ENCODE measurements at regions not wholly inside any gene's neighbourhood (a gene's known extent, or its start where the extent isn't known, plus 50 kb on each side); places are given as distances from the start of the nearest gene placed in this dataset.

DNA sequence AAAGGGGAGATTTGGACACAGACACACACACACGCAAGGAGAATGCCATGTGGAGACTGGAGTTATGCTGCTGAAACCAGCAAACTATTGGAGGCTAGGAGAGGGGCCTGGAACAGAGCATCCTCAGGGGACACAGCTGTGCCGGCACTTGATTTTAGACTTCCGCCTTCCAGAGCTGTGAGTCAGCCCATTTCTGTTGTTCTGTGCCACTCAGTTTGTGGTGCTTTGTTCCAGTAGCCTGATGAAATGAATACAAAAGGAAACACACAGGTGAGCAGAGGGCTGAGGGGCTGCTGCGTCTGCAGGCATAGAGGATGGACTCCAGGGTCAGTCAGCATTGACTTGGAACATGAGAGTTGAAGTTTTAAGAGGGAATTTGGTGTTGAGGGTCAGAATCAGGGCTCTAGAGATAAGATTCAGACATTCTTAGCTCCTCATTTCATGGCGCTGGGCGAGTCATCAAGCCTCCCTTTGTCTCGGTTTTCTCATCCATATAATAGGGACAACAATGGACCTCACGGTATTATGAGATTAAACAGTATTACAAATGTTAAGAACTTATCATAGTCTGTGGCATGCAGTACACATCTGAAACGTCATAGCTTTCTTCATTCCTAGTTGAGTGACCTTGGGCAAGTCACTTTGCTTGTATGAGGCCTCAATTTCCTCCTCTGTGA is 191.0 kb downstream of the MIAT start:
- DNase-seq, result no peak

DNA sequence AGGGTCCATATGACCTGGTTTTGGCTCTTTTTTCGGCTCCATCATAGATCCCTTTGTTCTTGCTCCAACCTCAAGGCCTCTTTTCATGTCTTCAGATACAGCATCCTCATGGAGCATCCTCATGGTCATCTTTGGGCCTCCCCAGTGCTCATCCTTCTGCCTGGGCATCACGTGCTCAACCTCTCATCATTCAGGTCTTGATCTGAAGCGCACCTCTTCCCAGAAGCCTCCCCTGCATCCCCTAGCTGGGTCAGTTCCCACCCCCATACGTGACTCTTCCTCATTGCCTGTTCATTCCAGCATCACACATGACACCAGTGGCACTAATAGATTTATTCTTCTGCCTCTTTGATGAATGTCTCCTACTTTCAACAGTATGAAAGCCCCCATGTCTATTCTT is 192.2 kb downstream of the MIAT start:
- no peak for DNase-seq

DNA sequence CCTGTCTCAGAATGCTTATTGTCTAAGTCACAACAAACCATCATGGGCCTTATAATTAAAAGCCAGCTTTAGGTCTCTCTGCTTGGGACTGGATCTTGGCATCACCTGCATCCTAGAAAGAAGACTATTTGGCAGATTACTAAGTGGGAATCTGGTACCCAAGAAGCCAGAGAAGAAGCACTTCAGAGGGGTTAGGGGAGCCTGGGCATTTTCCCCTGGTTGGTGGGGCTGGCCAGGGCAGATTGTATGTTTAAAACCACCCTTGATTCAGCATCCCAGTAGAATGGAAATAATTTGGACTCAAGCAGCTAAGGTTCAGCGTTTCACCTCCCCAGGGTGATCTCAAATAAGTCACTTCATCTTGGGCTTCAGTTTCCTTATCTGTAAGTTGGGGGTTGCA is 193.7 kb downstream of the MIAT start:
- no peak for DNase-seq

DNA sequence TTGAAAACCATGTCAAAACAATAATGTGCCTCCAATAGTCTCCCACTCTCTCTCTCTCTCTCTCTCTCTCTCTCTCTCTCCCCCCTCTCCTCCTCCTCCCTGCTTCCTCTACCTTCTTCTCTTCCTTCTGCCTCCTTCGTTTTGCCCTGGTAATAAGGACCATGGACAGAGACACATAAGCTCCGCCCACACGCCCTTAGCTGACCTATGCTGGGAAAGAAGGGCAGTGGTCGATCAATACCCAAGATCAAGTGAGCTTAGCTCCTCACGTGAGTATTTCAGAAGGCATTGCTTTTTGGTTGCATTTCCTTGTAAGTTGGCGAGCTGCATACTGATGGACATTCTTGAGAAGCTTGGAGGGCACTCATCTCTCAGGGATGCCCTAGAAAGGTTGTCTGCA is 194.8 kb downstream of the MIAT start:
- DNase-seq, result no peak

DNA sequence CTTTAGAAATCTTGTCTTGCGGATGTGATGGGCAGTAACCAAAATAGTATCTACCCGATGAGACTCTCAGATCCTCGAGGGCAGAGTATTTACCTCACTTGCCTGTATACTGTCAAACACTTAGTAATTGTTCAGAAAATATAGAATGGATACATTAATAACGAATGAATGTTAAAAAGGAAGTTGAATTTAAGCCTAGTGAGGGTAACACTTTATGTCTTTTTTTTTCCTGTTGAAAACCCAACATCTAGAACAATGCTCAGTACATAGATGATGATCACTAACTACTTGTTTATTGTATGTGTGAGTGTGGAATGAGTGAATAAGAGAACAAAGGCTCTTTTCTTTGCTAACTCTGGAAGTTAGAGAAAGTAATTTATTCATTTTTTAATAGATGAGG is 195.7 kb downstream of the MIAT start:
- no peak for DNase-seq

DNA sequence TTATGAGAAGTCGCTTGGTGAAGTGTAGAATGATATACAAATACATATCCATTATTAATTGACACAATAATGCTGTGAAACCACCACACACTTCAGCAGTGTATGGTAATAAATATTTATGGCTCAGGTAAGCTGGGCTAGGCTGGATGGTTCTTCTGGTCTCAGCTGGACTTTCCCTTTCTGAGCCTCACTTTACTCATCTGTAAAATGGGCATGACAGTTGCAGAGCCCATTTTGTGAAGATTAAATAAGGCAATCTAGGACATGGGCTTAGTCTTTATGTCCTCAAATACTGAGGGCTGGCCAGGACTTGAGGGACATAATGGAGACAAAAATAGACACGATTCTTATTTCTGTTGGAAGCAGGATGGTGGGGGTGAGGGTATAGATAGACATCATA is 196.1 kb downstream of the MIAT start:
- no peak for DNase-seq

DNA sequence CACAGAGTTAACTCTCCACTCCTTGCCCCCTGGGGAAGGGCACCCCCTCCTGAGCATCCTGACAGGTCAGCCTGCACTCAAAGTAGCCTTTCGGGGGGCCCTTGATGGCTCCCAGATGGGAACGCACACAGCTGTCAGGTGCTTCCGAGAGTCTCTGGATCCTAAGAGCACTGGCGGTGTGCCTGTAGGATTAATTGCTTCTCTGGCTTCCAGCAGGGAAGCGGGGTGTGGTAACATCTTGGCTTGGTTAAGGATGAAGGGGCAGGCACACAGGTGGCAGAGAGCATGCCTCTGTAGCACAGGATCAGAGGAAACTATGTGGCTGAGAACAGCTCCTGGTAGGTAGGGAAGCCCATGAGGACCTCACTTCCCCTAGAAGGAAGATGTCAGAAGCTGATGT is 199.8 kb downstream of the MIAT start:
- DNase-seq, result no peak

DNA sequence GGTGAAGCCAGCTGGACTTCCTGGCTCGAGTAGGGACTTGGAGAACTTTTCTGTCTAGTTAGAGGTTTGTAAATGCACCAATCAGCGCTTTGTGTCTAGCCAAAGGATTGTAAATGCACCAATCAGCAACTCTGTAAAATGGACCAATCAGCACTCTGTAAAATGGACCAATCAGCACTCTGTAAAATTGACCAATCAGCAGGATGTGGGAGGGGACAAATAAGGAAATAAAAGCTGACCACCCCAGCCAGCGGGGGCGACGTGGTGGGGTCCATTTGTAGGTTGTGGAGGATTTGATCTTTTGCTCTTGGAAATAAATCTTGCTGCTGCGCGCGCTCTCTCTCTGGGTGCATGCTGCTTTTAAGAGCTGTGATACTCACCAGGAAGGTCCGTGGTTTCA is 202.9 kb downstream of the MIAT start:
- no peak for DNase-seq

DNA sequence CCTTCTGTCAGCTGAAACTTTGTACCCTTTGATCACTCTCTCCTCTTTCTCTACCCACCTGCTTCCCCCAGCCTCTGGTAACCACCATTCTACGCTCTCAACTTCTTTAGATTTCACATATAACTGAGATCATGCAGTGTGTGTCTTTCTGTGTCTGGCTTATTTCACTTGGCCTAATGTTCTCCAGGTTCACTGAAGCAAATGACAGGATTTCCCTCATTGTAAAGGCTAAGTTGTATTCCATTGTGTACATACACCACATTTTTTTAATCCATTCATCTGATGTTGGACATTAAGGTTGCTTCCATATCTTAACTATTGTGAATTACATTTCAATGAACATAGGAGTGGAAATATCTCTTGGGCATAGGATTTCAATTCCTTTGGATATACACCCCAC is 207.6 kb downstream of the MIAT start:
- no peak for DNase-seq

DNA sequence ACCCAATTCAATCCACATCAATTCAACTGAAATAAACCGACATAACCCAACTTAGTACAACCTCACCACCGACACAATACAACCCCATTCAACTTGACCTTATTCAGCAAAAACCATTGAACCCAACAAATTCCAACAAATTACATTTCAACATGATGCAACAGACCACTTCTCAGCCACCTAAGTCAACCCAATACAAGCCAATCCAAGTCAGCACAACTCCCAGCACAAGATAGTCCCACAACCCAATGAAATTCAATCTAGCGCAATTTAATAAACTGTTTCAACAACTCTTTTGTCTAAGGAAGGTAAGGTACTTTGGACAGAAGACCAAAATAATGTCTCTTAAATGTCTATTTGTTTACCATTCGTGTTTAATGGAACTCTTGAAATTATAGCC is 226.0 kb downstream of the MIAT start:
- no peak for DNase-seq

DNA sequence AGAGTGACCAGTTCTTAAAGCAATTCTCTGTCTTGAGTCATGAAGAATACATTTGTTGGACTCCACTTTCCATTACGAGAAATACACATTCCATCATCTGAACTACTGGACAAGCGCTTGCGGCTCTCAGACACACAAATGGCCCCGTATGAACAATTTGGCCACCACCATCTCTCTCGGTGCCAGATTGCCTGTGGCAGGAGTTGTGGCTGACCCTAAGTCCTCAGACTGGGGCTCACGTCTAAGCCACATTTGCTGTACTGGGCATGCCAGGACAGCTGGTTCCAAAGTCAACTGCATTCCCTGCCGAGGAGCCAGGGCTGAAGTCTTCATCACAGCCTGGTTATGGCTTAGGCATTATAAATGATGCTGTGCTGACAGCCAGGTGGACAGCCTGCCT is 227.5 kb downstream of the MIAT start:
- DNase-seq, result no peak

DNA sequence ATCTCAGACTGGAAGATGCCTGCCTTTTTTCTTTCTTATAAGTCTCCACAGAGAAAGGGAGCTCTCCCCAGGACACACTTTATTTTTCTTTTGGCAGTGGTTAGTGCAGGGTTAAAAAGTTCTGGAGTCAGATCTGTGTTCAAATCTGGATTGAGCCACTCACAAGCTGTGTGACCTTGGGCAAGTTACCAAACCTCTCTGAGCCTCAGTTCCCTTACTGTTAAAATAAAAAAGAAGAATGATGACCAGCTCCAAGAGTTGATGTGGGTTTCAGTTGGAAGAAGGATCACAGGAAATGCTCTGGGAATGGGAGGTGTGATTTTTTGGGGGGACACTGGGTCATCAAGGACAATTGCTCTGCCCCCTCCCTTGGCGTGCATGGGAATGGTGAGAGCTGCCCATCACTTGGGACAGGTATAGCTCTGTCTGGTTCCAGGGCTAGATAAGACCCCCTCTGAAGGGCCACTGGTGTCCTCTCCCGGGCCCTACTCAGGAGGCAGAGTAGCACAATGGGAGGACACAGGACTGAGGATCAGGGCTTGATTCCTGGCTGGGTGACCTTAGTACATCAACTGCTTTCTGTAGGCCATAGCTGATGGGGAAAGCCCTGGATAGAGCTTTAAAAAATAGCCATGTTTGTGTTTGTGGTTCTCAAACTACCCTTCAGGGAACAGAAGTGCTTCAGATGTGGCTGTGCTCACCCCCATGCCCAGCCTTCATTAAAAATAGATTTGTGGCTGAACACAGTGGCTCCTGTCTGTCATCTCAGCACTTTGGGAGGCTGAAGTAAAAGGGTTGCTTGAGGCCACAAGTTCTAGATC is 228.3 kb downstream of the MIAT start:
- no peak for DNase-seq

DNA sequence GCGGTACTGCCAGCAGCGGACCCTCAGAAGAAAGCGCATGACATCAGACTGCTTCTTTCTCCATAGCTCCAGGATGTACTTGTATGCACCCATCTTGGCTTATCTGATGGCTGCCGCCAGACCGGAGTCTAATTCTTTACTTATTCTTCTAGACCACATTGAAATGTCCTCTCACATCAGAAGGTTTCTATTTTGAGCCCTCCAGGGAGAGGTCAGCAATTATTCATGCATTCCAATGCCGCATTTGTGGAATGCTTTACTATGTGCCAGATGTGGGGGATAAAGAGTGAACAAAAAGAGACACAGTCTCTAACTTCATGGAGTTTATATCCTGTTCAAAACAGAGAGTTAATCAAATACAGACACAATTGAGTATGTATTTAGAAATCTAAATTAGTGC is 230.1 kb downstream of the MIAT start:
- DNase-seq, result no peak

DNA sequence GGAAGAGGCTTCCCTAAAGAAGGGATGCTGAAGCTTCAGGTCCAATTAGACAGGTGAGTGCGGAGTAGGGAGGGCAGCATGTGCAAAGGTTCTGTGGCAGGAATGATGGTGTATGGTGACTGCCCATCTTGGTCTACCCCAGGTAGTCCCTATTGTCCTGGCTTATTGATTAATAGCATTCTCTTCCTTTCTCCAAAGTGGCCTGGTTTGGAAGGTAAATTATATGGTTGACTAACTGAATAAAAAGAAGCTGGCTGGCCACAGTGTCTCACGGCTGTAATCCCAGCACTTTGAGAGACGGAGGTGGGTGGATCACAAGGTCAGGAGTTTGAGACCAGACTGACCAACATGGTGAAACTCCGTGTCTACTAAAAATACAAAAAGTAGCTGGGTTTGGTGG is 230.5 kb downstream of the MIAT start:
- no peak for DNase-seq

DNA sequence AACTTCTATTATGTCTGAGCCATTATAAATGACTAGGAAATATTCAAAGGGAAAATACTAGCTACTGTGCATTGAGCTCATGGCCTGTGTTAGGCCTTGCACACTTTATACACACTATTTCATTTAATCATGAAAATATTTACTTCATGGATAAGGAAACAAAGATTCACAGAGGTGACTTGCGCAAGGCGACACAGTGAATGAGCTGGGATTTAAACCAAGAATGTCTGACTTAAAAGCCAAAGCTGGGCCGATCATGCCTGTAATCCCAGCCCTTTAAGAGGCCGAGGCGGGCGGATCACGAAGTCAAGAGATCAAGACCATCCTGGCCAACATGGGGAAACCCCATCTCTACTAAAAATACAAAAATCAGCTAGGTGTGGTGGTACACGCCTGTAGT is 231.5 kb downstream of the MIAT start:
- DNase-seq, result no peak

DNA sequence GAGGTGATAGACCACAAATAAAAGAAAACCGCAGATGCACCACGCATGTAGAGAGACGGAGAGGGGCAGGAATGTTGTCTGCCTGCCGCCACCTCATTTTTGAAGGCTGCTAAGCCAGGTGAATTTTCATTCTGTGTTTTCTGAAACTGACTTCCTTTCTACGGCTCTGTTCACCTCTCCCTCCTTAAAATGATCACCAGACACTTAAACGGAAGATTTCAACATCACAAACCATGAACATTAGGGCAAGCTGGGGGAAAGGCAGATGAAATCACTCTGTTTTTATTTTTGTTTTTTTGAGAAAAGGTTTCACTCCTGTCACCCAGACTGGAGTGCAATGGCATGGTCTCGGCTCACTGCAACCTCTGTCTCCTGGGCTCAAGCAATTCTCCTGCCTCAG is 232.4 kb downstream of the MIAT start:
- DNase-seq, result no peak

DNA sequence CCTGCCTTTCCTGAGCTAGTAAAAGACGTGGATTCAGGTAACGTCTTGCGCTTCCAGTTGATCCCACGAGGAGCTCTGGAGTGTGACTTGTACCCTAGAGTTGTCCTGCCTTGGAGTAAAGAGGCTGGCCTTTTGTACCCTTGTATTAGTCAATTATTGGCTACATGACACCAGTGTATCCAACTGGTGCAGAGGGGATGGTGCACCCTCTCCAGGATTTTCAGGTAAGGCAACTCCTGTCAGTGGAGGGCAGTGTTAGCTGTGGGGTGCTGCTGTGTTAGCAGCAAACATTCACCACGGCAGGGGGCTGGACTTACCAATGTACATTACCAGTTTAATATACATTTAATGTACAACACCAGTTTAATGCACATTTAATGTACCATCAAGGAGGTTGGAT is 233.5 kb downstream of the MIAT start:
- DNase-seq, result no peak

DNA sequence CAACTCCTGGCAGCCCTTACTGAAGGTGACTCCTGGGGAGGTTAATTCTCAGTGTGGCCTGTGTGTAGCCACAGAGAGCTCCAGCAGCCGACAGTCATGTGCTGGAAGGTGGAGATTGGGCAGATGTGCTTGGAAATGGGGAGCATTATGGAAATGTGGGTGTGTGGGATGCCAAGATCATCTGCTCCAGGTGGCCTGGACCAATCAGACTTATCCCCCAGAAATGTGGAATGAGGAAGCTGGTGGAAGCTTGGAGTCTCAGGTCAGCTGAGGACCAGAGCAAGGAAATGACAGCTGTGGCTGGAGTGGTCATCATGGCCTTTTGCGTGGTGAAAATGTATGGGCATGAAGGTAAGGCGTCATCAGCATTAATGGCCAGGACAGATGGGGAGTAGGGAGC is 234.0 kb downstream of the MIAT start:
- no peak for DNase-seq

DNA sequence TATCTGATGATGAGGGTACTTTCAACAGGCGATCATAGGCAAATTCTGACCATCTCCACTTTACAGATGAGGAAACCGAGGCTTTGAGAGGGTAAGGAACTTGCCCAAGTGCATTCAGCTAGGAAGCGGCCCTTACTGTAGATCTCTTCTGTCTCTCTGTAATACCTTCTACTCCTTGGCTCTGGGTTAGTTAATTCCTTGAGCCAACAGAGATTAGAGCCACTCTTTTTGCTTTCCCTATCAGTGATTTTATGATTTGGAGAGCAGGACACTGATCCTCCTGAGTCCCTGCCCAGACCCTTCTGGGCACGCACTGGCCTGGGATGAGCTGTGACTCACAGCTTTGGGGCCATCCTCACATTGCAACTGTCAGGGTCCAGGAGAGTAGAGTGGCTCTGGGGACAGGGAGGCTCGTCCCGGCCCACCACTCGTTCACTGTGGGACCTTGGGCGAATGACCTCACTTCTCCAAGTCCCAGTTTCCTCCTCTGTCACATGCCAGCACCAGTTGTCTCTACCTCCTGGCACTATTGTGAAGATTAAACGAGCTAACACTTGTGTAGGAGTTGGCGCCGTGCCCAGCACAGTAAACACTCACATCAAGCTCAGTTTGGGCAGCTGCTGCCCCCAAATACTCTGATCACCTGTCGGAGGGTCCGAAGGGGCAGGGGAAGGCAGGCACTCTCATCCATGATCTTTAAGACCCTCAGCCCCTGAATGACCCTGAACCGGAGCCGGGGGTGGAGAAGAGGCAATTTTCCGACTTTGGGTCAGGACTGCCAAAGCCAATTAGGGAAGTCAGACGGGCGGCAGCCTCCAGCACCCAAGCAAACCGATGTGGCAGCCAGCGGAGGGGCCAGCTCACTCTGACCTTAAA is 235.0 kb downstream of the MIAT start:
- DNase-seq, result no peak

DNA sequence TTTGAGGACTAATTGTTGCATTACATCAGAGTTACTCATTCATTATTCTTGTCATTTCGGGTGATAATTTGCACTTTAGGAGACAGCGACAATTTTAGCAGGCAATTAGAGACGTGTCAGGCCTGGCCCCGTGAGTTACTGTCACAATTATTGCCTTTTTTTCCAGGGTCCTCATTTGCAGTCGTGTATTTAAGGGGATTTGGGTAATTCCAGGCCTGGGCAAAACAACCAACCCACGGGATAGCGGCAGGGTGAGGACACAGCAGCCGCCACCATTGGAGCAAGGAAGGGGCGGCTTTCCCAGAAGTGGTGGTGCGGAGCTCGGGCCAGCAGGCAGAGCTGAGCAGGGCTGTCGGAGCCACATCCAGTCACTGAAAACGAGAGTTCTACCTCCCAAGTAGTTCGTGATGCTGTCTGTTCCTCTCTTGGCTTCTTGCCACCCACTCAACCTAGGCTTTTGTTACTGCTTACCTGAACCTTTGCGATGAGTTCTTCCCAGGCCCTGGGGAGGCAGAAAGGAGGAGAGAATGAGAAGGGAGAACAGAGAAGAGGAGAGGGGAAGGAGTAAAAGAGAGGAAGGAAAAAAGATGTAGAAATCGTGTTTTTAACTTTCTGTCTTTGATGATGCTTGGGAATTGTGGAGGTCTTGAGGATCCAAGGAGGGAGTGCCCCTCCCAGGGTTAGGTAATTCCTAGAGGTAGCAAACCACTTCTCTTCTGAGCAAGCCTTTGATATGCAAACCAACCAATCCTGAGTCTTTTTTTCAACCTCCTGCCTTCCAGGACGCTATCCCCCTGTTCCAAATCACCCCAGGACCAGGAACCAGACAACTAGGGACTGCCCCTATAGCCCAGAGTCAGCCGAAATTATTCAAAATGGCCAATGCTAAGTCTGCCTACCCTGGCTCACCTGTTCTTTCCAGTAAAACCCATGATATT is 236.1 kb downstream of the MIAT start:
- no peak for DNase-seq

DNA sequence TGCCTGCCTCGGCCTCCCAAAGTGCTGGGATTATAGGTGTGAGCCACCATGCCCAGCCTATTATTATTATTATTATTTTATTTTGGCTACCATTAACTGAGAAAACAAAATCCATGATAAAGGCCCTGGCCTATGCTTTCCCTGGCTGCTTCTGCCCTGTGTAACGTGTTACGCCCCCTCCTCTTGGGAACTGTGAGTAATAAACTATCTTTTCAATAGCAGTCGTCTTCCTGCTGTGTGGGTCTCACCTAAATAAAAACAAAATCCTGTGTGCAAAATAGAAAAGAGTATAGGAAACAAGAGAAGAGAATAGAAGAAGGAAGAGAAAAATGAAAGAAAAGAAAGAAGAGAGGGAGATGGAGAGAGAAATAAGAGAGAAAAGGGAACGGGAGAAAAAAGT is 237.0 kb downstream of the MIAT start:
- no peak for DNase-seq

DNA sequence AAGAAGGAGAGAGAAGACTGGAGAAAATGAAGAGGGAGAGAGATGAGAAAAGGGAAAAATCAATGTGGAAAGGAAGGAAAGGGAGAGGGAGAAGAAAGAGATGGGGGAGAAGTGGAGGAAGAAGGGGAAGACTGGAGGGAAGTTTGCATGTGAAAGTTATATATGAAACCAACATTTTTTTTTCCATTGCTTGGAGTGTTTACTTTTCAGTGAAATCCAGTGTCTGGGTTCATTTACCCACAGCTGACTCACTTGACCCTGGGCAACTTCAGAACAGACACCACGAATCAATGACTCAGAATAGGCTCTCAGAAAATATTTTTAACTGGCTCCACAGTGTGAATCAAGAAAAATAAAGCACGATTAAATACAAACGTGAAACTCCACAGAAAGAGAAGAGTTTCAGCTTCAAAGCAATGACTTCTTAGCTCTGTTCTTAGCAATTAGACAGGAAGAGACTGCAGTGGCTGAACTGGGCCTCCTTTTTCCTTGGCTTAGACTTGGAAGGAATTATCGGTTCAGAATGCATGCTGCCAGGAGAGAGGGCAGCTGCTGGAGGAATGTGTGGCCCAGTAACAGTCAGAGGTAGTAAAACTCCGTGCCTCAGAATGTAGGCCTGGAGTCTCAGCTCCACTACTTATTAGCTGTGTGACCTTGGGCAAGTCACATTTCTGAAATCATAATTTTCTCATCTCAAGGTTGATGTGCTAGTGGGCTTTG is 237.5 kb downstream of the MIAT start:
- no peak for DNase-seq

Measured in CD4-positive, alpha-beta T cell treated with Interleukin-17A for 1 hour (primary cell).